Calu3 (cell line): ENCODE measurements at regions not wholly inside any gene's neighbourhood (a gene's known extent, or its start where the extent isn't known, plus 50 kb on each side); places are given as distances from the start of the nearest gene placed in this dataset.

Source experiments
- BruUV-seq: library from RNA; stranded (reverse); fragments of 400-500 nt; replicated peaks from 2 replicates; lab custom pipeline; 2021; lab: Mats Ljungman, UMichigan
- CTCF ChIA-PET: fragments of 300-600 bp; sonication (Branson Sonifier 250); formaldehyde crosslinking; loops from one replicate; lab custom pipeline; 2022; ENCODE audit warnings: antibody characterized with exemption; lab: Charles Lee
- DNase-seq: peaks from one replicate; pipeline ENCODE4 v3.0.0; 2022
- H3K27ac Mint-ChIP-seq: one replicate; pipeline ENCODE4 v1.8.0; 2022; ENCODE audit warnings: mixed read lengths; ENCODE audit not compliant: unreplicated experiment
- H3K27me3 Mint-ChIP-seq: one replicate; pipeline ENCODE4 v1.8.0; 2022; ENCODE audit warnings: mixed read lengths; ENCODE audit not compliant: unreplicated experiment
- H3K36me3 Mint-ChIP-seq: one replicate; pipeline ENCODE4 v1.8.0; 2022; ENCODE audit warnings: mild to moderate bottlenecking, moderate library complexity, mixed read lengths; ENCODE audit not compliant: insufficient read depth, unreplicated experiment
- H3K4me1 Mint-ChIP-seq: one replicate; pipeline ENCODE4 v1.8.0; 2022; ENCODE audit warnings: mild to moderate bottlenecking, low read depth, mixed read lengths; ENCODE audit not compliant: unreplicated experiment
- H3K4me3 Mint-ChIP-seq: one replicate; pipeline ENCODE4 v1.8.0; 2022; ENCODE audit warnings: mild to moderate bottlenecking, low read depth, moderate library complexity, mixed read lengths; ENCODE audit not compliant: unreplicated experiment
- H3K9me3 Mint-ChIP-seq: one replicate; pipeline ENCODE4 v1.8.0; 2022; ENCODE audit warnings: low read depth, mixed read lengths; ENCODE audit not compliant: unreplicated experiment
- intact Hi-C: fragments of 100-400 bp; cut with micrococcal nuclease; formaldehyde crosslinking; loops from one replicate; pipeline ENCODE4 v1.10.0; 2022; ENCODE audit not compliant: unreplicated experiment
- TF ChIP-seq, protein P1 (sequence below): fragments of 200-600 bp; IDR thresholded peaks from one replicate; pipeline ENCODE4 v1.8.0; 2022; ENCODE audit warnings: antibody characterized with exemption; ENCODE audit not compliant: unreplicated experiment

DNA sequence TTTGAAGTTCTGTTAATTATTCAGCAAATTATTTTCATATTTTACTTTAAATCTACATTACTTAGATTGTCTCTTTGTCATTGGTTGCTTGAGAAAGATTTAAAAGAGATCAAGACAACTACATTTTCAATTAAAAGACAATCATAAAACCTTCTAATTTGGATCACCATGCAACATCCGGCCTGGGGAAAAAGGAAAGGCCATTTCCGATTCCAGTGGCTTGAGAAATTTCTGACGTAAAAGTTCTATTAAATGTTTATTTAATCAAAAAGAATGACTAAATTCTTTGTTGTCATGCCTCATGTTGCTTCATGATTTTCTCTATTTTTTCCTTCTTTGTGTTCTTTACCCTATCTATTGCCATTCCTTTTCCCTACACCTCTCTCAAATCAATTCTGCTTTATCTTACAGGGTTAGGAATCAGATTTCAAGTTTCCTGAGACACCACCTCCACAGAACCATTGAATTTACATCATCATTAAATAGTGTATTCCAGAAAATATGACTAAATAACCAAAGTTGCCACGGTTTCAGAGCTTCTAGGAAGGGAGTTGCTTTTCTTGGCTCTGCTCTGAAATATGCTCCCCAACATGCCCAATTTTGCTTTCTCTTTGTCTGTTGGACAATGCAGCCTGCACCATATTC is 124.6 kb upstream of the ACSL4 start:
- TF ChIP-seq, protein P1, sequence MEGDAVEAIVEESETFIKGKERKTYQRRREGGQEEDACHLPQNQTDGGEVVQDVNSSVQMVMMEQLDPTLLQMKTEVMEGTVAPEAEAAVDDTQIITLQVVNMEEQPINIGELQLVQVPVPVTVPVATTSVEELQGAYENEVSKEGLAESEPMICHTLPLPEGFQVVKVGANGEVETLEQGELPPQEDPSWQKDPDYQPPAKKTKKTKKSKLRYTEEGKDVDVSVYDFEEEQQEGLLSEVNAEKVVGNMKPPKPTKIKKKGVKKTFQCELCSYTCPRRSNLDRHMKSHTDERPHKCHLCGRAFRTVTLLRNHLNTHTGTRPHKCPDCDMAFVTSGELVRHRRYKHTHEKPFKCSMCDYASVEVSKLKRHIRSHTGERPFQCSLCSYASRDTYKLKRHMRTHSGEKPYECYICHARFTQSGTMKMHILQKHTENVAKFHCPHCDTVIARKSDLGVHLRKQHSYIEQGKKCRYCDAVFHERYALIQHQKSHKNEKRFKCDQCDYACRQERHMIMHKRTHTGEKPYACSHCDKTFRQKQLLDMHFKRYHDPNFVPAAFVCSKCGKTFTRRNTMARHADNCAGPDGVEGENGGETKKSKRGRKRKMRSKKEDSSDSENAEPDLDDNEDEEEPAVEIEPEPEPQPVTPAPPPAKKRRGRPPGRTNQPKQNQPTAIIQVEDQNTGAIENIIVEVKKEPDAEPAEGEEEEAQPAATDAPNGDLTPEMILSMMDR, result no peak
- CTCF ChIA-PET, result interaction anchor here (0.6 to 2.0 kb wide), 9 partner anchors 11 to 144 kb away, joined by 3 to 41 read pairs (median 5); partner anchors contain the start of gene ACSL4
- no peaks in the 10 kb centered on the region for H3K27me3 Mint-ChIP-seq
- peak overlapping the region; percentile 59 for H3K27ac Mint-ChIP-seq
- peaks cover 54% of the 10 kb centered on the region for H3K4me1 Mint-ChIP-seq
- H3K36me3 Mint-ChIP-seq, result no peaks in the 10 kb centered on the region
- intact Hi-C loops, result loop anchor here (1.0 to 2.0 kb wide), 3 partner anchors 29 to 144 kb away; partner anchors contain the start of gene ACSL4
- H3K9me3 Mint-ChIP-seq, result no peaks in the 10 kb centered on the region
- no peak for DNase-seq
- BruUV-seq, result no TSS peak
- no peak overlapping the region for H3K4me3 Mint-ChIP-seq

DNA sequence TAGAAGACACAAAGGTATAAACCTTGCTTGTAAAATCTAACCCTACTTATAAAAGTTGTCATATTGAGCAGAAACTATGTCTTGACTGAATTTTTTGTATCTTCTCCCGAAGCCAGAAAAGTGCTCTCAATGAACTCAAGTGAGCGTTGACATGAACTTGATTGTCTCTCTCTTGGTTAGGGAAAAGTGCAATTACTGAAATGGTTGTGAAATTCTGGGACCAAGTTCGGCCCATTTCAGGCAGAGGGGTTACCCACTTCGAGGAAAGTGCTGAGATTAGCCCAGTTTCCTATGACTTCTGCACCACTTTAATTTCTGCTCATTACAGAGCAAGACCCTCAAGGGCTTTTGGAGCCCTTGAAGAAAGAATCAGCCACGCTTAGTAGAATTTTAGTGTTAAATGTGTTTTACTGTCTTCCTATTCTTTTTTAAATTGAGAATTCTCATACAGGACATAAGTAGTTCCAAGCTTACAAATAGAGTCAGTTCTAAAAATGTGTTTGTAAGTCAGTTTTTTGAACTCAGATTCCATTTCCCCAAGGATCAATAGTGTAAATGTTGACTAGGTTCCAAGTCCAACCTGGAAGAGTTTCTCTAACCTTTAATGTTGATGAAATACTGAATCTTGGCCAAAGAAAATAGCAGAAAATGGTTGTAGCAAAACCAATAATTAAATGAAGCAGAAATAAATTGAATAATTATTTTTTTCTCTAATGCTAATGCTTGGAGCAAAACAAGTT is 125.7 kb upstream of the ACSL4 start:
- BruUV-seq, result no TSS peak
- no peaks in the 10 kb centered on the region for H3K36me3 Mint-ChIP-seq
- peaks cover 51% of the 10 kb centered on the region for H3K4me1 Mint-ChIP-seq
- TF ChIP-seq, protein P1, result no peak
- no peak overlapping the region for H3K4me3 Mint-ChIP-seq
- intact Hi-C loops, result no loop called here
- H3K9me3 Mint-ChIP-seq, result no peaks in the 10 kb centered on the region
- CTCF ChIA-PET, result interaction anchor here (0.6 to 1.5 kb wide), 2 partner anchors 22 to 146 kb away, joined by 3 to 5 read pairs; no protein-coding TSS in a partner anchor
- DNase-seq, result no peak
- H3K27ac Mint-ChIP-seq, result no peak overlapping the region
- H3K27me3 Mint-ChIP-seq, result no peaks in the 10 kb centered on the region

DNA sequence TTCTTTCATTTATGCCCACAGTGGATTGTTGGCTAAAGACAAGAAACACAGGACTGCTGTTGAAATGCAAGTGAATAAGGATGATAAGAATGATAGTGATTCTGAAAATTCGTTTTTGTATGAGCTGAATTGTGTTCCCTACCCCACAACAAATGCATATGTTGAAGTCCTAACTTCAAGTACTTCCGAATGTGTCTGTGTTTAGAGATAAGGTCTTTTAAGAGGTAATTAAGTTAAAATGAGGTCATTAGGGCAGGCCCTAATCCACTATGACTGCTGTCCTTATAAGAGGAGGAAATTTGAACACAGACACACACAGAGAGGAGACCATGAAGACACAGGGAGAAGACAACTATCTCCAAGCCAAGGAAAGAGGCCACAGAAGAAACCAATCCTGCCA is 126.6 kb upstream of the ACSL4 start:
- H3K27me3 Mint-ChIP-seq, result no peaks in the 10 kb centered on the region
- CTCF ChIA-PET, result interaction anchor here (1.5 kb wide), 1 partner anchor 147 kb away, joined by 5 read pairs; no protein-coding TSS in a partner anchor
- no peak for DNase-seq

DNA sequence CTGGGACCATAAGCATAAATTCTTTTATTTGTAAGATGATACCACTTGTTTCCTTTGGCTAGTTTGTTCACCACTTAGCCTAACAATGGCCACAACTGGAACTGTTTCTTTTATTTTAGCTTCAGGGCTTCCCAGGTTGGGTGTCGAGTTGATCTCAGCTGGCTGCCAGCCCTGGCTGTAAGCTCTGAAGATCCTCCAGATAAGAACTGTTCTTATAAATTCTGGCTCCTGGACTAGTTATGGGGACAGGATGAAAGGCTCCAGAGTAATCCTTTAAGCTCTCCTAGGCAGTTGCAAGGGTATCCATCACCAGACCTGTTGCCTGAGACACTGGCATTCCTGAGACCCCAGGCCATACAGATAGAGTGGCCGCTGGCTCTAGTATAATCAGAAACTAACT is 129.4 kb upstream of the ACSL4 start:
- TF ChIP-seq, protein P1, result no peak
- H3K4me3 Mint-ChIP-seq, result no peak overlapping the region
- H3K4me1 Mint-ChIP-seq, result peaks cover 29% of the 10 kb centered on the region
- H3K9me3 Mint-ChIP-seq, result no peaks in the 10 kb centered on the region
- no peaks in the 10 kb centered on the region for H3K27me3 Mint-ChIP-seq
- CTCF ChIA-PET, result no interaction called here
- H3K36me3 Mint-ChIP-seq, result no peaks in the 10 kb centered on the region
- intact Hi-C loops, result no loop called here
- BruUV-seq, result no TSS peak
- DNase-seq, result no peak
- no peak overlapping the region for H3K27ac Mint-ChIP-seq

More for the DNA sequence above, 126.6 kb upstream of the ACSL4 start:
- Mint-ChIP-seq H3K4me3 (no peak overlapping the region), H3K4me1 (peaks cover 43% of the 10 kb centered on the region), H3K9me3 (no peaks in the 10 kb centered on the region), H3K36me3 (no peaks in the 10 kb centered on the region), H3K27ac (no peak overlapping the region)
- BruUV-seq, result no TSS peak
- TF ChIP-seq, protein P1, result no peak
- intact Hi-C loops, result no loop called here
